NCI-H128 (cell line): ENCODE measurements at regions not wholly inside any gene's neighbourhood (a gene's known extent, or its start where the extent isn't known, plus 50 kb on each side); places are given as distances from the start of the nearest gene placed in this dataset.
"Not testable (repeated sequence)": the region's sequence is repeated elsewhere in the genome, so short reads cannot be mapped to it uniquely, and the experiment has no call there.

Source experiments
- DNase-seq: peaks from one replicate; lab custom pipeline; 2025; ENCODE audit not compliant: unreplicated experiment; lab: John Stamatoyannopoulos, UW

DNA sequence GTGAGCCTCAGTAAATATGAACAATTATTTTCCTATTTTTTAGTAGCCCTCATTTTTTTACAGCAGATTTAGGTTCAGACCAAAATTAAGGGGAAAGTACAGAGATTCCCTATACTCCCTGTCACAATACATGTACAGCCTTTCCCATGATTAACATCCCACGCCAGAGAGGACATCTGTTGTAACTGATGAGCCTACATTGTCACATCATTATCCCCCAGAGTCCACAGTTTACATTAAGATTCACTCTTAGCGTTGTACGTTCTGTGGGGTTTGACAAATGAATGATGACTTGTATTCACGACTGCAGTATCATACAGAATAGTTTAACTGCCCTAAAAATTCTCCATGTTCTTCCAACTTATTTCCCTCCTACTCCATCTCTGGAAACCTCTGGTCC is 262.3 kb upstream of the MSX2 start:
- no peak for DNase-seq

- DNase-seq: no peak
Measured at GRCh38 chr5:174464504-174465165, 259.7 kb upstream of the MSX2 start.

- not testable (repeated sequence) for DNase-seq
Measured at GRCh38 chr5:174471528-174471927, 252.9 kb upstream of the MSX2 start.

DNA sequence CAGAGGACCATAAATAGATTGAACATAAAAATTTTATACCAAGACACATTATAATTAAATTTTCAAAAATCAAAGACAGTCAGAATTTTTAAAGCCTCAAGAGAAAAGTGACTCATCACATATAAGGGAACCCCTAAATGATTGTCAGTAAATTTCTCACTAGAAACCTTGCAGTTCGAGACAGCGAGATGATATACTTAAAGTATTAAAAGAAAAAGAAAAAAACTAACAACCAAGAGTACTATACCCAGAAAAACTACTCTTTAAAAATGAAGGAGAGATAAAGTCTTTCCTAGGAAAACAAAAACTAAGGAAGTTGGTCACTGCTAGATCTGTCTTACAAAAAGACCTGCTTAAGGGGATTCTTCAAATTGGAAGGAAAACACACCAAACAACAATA is 251.4 kb upstream of the MSX2 start:
- DNase-seq: no peak

GRCh38 chr5:174476001-174476400 is 248.4 kb upstream of the MSX2 start:
- not testable (repeated sequence) for DNase-seq

- DNase-seq: no peak
Measured at GRCh38 chr5:174479325-174479724, 245.1 kb upstream of the MSX2 start.

DNA sequence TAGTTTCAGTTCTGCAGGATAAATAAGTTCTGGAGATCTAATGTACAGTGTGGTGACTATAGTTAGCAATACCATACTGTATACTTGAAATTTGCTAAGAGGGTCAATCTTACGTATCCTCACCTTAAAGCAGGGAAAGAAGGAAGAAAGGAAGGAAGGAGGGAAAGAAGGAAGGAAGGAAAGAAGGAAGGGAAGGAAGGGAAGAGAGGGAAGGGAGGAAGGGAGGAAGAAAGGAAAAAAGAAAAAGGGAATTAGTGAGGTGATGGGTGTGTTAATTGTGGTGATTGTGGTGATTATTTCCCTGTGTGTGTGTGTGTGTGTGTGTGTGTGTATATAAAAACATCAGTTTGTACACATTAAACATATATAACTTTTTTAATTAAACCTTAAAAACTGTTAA is 242.6 kb upstream of the MSX2 start:
- no peak for DNase-seq

GRCh38 chr5:174482607-174483024 is 241.8 kb upstream of the MSX2 start:
- DNase-seq: no peak

- DNase-seq: no peak
Measured at GRCh38 chr5:174483411-174483810, 241.0 kb upstream of the MSX2 start.

GRCh38 chr5:174489215-174489614 is 235.2 kb upstream of the MSX2 start:
- DNase-seq: no peak

GRCh38 chr5:174489920-174490597 is 234.3 kb upstream of the MSX2 start:
- DNase-seq: no peak

- no peak for DNase-seq
Measured at GRCh38 chr5:174490728-174491127, 233.7 kb upstream of the MSX2 start.

- no peak for DNase-seq
Measured at GRCh38 chr5:174491265-174491664, 233.1 kb upstream of the MSX2 start.

DNA sequence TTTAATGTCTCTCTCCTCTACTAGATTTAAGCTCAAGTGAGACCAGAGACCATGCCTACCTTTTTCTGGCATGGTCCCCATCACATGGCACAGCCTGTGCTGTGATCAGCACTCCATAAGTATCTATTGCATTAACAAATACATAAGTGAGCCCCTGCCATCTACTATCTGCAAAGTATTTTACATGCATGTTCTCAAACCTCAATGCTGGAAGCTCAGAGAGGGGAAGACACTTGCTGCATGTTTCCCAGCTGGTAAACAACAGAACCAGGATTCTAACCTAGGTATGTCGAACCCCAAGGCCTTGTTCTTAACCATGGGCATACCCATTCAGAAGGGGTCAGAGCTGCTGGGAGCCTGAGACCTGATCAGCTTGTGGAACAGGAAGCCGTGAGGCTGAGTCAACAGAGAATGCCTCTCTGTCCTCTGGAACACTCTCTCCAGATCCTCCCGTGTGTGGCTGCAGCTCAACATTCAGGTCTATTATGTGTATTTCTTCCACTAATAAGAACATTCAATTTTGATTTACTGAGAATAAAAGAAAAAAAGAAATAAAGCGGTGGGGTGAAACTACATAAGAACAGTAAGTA is 232.5 kb upstream of the MSX2 start:
- no peak for DNase-seq

GRCh38 chr5:174493530-174493929 is 230.9 kb upstream of the MSX2 start:
- no peak for DNase-seq

- not testable (repeated sequence) for DNase-seq
Measured at GRCh38 chr5:174497939-174498338, 226.4 kb upstream of the MSX2 start.

DNA sequence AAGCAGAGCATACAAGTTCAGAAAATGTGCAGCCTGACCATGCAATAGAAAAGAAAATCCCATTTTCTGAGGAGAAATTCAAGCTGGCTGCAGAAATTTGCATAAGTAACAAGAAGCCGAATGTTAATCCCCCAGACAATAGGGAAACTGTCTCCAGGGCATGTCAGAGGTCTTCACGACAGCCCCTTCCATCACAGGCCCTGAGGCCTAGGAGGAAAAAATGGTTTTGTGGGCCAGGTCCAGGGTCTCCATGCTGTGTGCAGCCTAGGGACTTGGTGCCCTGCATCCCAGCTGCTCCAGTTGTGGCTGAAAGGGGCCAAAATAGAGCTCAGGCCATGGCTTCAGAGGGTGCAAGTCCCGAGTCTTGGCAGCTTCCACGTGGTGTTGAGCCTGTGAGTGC is 225.8 kb upstream of the MSX2 start:
- not testable (repeated sequence) for DNase-seq

DNA sequence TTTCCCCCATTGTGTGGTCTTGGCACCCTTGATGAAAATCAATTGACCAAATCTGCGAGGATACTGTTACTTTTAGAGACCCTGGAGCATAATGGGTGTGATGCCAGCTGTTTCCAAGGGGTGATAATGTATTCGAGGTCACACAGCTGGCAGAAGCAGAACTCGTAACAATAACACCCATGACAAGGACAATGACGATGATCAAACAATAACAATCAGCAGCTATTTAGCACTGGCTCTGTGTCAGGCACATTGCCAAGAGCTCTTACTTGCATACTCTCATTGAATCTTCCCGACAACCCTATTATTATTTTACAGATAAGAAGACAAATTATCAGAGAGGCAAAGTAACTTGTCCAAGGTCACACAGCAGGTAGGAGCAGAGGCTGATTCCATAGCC is 223.7 kb upstream of the MSX2 start:
- DNase-seq: no peak

GRCh38 chr5:174501461-174502069 is 222.8 kb upstream of the MSX2 start:
- DNase-seq: no peak

DNA sequence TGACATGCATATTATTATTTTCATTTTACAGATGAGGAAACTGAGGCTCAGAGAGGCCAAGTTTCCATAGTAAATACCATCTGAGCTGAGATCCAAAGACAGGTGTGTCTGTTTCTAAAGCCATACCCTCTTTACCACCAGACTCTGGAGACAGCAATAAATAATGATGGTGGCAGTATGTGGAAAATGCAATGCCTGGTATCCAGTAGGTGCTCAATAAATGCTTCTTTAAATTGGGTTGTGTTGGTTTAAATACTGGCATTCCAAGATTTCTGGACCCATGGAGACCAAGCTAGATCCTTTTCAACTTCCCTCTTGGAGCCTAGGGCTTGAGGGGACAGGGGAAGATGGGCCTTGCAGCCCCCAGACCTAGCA is 221.3 kb upstream of the MSX2 start:
- DNase-seq: no peak

DNA sequence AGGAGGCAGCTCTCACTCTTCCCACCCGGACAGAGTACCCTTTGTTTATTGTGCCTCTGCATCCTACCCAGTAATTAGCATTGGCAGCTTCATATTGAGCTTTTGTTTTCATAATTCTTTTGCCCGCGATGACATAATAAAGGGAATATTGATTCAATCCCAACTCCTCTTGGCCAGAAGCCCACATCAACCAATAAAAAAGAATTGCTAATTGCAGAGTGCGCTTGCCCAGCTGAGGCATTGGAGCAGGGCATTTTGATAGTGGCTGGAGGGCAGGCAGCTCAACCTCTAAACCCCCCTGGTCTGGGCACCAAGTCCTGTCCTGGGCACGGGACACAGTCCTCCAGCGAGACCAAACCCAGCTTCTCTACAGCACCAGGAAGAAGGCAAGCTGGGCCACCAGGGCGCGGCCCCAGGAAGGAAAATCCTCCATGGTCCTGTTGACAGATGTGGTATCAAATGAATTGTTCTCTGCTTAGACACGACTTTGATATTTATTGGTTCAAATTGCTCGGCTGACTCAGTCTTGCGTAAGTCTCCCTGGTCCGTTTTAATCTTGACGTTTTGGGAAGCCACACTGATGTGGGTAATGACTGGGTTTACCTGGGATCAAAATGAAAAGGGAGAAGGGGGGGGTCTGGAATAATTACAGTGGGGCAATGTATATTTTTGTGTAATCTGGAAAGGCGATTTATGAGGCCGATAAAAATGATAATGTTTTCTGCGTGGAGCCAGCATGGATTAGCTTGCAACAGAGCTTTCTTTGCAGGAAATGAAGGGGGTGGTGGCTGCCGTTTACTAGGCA is 220.7 kb upstream of the MSX2 start:
- DNase-seq: no peak
